ENCODE measurements at regions not wholly inside any gene's neighbourhood (a gene's known extent, or its start where the extent isn't known, plus 50 kb on each side); places are given as distances from the start of the nearest gene placed in this dataset.

DNA sequence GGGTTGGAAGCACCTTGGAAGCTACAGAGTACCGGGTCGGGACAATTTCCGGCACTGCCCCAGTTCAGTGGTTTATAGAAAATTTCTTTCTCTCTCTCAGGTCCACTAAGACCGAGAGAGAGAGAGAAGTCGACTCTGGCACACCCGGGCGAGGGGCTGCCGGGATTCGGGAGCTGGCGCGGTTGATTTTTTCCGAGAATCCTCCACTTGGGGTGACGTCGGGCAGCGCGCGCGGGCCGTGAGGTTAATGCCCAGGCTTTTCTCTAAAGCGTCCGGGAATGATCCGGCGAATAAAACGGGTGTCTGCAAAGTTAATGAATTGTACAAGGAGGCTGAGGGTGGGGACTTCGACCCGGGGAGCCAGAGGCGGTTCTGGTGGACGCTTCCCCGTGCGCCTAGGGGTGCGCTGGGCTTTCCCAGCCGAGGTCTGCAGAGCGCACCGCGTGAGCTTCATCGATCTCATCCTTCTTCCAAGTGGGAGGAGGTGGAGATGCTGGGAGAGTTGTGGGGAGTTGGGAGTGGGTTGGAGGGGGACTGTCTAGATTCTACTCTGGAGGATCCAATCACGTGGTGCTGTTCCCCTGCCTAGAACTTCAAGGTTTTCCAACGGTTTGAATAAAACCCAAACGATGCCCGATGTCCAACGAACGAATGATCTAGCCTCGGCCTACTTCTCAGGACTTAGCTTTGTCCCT is 51.9 kb upstream of the TBX3 start:
- DNase-seq (ENCODE audit: low read depth in 2 of 2), result no peak
- H3K4me3 ChIP-seq (replicated peaks in 1 of 2; ENCODE audit: low read depth in 2 of 2, low read length in 2 of 2), result no peak overlapping the region
- TF ChIP-seq, protein P1, sequence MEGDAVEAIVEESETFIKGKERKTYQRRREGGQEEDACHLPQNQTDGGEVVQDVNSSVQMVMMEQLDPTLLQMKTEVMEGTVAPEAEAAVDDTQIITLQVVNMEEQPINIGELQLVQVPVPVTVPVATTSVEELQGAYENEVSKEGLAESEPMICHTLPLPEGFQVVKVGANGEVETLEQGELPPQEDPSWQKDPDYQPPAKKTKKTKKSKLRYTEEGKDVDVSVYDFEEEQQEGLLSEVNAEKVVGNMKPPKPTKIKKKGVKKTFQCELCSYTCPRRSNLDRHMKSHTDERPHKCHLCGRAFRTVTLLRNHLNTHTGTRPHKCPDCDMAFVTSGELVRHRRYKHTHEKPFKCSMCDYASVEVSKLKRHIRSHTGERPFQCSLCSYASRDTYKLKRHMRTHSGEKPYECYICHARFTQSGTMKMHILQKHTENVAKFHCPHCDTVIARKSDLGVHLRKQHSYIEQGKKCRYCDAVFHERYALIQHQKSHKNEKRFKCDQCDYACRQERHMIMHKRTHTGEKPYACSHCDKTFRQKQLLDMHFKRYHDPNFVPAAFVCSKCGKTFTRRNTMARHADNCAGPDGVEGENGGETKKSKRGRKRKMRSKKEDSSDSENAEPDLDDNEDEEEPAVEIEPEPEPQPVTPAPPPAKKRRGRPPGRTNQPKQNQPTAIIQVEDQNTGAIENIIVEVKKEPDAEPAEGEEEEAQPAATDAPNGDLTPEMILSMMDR (IDR thresholded peaks at IDR 0.05; ENCODE audit: low read depth, low read length), result no peak

DNA sequence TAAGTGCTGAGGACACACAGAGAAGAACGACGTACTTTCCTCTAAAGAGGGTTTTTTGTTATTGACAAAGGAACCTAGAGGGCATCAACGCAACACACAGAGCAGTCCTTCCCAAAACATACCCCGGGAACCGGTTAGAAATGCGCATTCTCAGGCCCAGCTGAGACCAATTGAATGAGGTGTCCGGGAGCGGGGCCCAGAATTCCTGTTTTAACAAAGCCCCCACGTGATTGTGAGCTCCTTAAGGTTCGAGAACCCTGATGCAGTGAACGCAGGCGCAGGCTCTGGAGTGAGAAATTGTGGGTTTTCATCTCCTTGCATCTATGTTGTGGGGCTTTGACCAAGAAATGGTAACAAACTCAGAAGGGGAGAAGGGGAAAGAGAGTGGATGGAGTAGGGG is 51.0 kb upstream of the TBX3 start:
- TF ChIP-seq, protein P1 (IDR thresholded peaks at IDR 0.05; ENCODE audit: low read depth, low read length), result no peak
- DNase-seq (ENCODE audit: low read depth in 2 of 2), result no peak
- H3K4me3 ChIP-seq (replicated peaks in 1 of 2; ENCODE audit: low read depth in 2 of 2, low read length in 2 of 2), result no peak overlapping the region

DNA sequence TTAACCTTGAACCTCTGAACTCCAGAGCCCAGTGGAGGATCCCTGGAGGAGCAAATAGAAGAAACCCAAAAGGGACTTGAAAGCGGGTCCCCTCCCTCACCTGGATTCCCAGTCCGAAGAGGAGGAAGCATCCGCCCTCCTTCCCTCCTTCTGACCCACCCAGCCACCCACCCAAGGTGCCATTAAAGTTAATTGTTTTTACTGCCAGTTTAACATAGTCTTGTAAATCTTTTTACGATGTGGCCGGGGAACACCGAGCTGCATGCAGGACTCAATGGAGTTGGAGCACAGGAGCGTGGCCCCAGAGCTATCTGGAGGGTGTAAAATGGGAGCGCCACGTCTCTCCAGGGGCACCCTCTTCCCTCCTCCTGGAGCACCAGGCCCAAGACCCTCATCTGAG is 49.9 kb upstream of the TBX3 start:
- TF ChIP-seq, protein P1 (IDR thresholded peaks at IDR 0.05; ENCODE audit: low read depth, low read length), result no peak

More for the DNA sequence above, 49.9 kb upstream of the TBX3 start:
- no peak for DNase-seq (ENCODE audit: low read depth in 2 of 2)
- H3K4me3 ChIP-seq (replicated peaks in 1 of 2; ENCODE audit: low read depth in 2 of 2, low read length in 2 of 2), result no peak overlapping the region
